ENCODE measurements at regions not wholly inside any gene's neighbourhood (a gene's known extent, or its start where the extent isn't known, plus 50 kb on each side); places are given as distances from the start of the nearest gene placed in this dataset.

GRCh38 chr7:12756821-12757220 lies 69.4 kb downstream of the ARL4A start:
- TF ChIP-seq SP1 (IDR thresholded peaks at IDR 0.05) (no peak), CTCF (IDR thresholded peaks at IDR 0.05; ENCODE audit: low read depth, low read length, missing input control) (no peak)

All from liver (tissue), 3 donors.